Activated CD8-positive, alpha-beta memory T cell treated with anti-CD3 and anti-CD28 coated beads, Interleukin-2, amount 10 ng/mL, durations not matched to agents 7 days and 5 days (primary cell): ENCODE measurements at regions not wholly inside any gene's neighbourhood (a gene's known extent, or its start where the extent isn't known, plus 50 kb on each side); places are given as distances from the start of the nearest gene placed in this dataset.

Source experiments
- ATAC-seq: fragments of 150-1000 bp; cut with Tn5 transposase; one replicate; pipeline ENCODE4 v1.10.0; 2021; ENCODE audit warnings: moderate library complexity
- CTCF ChIA-PET: fragments of 350-600 bp; sonication (Branson Sonifier 250); formaldehyde crosslinking; loops from one replicate; lab custom pipeline; 2021; ENCODE audit warnings: antibody characterized with exemption; lab: Charles Lee
- DNase-seq: peaks from one replicate; pipeline ENCODE4 v3.0.0-alpha.2; 2020
- H3K27ac Mint-ChIP-seq: one replicate; pipeline ENCODE4 v1.8.0; 2021; ENCODE audit warnings: mild to moderate bottlenecking, mixed read lengths
- H3K27me3 Mint-ChIP-seq: one replicate; pipeline ENCODE4 v1.8.0; 2021; ENCODE audit warnings: mixed read lengths
- H3K36me3 Mint-ChIP-seq: one replicate; pipeline ENCODE4 v1.8.0; 2021; ENCODE audit warnings: mild to moderate bottlenecking, mixed read lengths
- H3K4me1 Mint-ChIP-seq: one replicate; pipeline ENCODE4 v1.8.0; 2021; ENCODE audit warnings: mixed read lengths
- H3K4me3 Mint-ChIP-seq: one replicate; pipeline ENCODE4 v1.8.0; 2021; ENCODE audit warnings: mild to moderate bottlenecking, moderate library complexity, mixed read lengths
- H3K9me3 Mint-ChIP-seq: one replicate; pipeline ENCODE4 v1.8.0; 2022; ENCODE audit warnings: low read depth, mixed read lengths

DNA sequence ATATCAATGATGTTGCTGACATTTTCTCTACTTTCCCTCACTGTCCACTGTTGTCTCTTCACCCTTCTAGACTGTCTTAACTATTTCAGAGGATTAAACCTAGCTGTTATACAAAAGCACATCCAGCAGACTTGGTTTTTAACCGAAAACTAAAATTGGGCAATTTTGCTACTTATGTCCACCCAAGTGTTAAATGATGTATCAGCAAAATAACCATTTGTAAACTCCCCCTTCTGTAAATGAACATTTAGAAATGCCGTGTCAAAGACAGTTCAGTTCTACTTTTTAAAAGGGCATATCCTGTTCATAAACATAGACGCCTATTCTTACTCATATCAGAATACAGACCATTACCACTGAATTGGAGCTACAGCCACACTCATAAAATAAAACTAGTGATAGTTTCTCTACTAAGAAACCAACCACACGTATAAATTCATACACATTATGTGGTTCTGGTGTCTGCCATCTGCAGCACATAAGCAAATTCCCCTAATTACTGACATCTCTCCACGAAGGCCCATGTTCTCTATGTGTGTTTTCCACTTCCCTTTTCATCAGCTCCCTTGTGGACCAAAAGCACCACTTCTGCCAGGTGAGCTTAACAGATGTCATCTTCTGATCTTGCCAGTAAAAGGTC, 1091.8 kb downstream of the PCDH9 start:
- CTCF ChIA-PET = no interaction called here
- Mint-ChIP-seq H3K9me3 (peaks cover 4% of the 10 kb centered on the region), H3K27ac (no peak overlapping the region), H3K27me3 (no peaks in the 10 kb centered on the region), H3K4me3 (no peak overlapping the region), H3K36me3 (no peaks in the 10 kb centered on the region), H3K4me1 (no peaks in the 10 kb centered on the region)
- ATAC-seq = no peak
- DNase-seq = no peak

DNA sequence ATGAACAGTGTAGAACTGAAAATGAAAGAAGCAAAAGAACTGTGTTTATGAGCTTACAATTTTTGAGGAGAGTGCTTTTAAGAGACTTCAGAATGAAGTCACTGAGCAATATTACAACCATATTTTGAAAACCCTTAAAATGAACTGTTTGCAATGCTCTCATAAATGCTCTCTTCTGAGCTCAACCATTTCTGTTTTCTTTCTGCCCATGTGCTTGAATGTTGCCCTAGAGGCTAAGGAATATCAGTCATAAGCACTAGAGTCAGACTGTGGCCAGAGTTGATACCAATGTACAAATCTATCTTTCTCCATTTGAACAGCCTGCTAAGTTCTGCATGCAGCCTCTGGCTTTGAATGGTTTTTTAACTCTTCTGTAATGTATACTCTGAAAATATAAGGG, 1092.8 kb downstream of the PCDH9 start:
- Mint-ChIP-seq H3K27me3 (no peaks in the 10 kb centered on the region), H3K9me3 (peaks cover 2% of the 10 kb centered on the region), H3K4me3 (no peak overlapping the region), H3K4me1 (no peaks in the 10 kb centered on the region), H3K36me3 (no peaks in the 10 kb centered on the region), H3K27ac (no peak overlapping the region)
- ATAC-seq = no peak
- no peak for DNase-seq
- CTCF ChIA-PET = no interaction called here

DNA sequence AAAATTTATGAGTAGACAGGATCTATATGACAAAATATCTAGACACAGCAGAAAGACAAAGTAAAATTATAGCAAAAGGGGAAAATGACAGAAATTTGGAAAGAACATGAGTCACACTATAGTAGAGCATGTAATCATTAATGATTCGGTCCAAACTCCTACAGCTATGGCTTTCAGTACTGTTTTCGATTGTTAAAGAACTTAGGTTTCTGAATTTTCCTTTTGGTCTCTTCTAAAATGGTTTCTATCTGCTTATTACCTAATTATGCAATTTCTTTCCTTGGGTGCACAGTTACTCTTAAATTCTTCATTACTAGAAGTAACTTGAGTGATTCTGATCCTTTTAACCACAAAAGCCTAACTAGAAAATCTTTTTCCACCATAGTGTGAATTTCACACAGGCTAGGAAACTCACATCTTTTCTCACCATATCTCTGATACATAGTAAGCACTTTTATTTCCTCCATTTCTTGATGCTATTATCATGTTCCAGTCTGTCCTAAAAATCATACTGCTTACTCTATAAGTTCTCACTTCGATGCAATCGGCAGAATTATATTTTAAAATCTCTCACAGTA, 1101.4 kb downstream of the PCDH9 start:
- no peak for ATAC-seq

GRCh38 chr13:66128201-66128600, 1101.9 kb downstream of the PCDH9 start:
- ATAC-seq (no peak), DNase-seq (no peak)
- CTCF ChIA-PET = no interaction called here
- H3K4me1 Mint-ChIP-seq = no peaks in the 10 kb centered on the region
- peaks cover 4% of the 10 kb centered on the region for H3K9me3 Mint-ChIP-seq
- H3K27me3 Mint-ChIP-seq = no peaks in the 10 kb centered on the region
- H3K36me3 Mint-ChIP-seq = no peaks in the 10 kb centered on the region
- H3K27ac Mint-ChIP-seq = no peak overlapping the region
- no peak overlapping the region for H3K4me3 Mint-ChIP-seq

More for the DNA sequence above, 1101.4 kb downstream of the PCDH9 start:
- Mint-ChIP-seq H3K36me3 (no peaks in the 10 kb centered on the region), H3K9me3 (peaks cover 4% of the 10 kb centered on the region), H3K27ac (no peak overlapping the region), H3K27me3 (no peaks in the 10 kb centered on the region), H3K4me3 (no peak overlapping the region), H3K4me1 (no peaks in the 10 kb centered on the region)
- CTCF ChIA-PET = no interaction called here
- no peak for DNase-seq

DNA sequence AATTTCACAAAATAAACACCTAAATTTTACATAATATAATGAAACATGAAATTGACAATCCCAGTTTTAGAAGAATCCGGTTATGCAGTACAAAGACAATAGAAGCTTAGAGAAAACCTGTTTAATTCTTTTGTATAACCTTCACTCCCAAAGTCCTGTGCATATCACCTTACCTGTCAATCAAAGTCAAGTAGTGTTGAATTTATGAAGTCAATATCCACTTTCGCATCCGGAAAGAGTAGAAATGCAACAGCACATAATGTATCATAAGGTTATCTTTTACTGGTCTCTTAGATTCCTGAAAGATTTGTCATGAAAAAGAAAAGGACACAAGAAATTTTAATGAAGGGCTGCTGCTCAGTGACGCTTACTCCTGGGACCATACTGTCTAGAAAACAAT, 1112.6 kb downstream of the PCDH9 start:
- Mint-ChIP-seq H3K4me1 (no peaks in the 10 kb centered on the region), H3K36me3 (no peaks in the 10 kb centered on the region), H3K9me3 (peaks cover 2% of the 10 kb centered on the region), H3K27ac (no peak overlapping the region), H3K4me3 (no peak overlapping the region), H3K27me3 (no peaks in the 10 kb centered on the region)
- DNase-seq (no peak), ATAC-seq (no peak)
- CTCF ChIA-PET = no interaction called here

DNA sequence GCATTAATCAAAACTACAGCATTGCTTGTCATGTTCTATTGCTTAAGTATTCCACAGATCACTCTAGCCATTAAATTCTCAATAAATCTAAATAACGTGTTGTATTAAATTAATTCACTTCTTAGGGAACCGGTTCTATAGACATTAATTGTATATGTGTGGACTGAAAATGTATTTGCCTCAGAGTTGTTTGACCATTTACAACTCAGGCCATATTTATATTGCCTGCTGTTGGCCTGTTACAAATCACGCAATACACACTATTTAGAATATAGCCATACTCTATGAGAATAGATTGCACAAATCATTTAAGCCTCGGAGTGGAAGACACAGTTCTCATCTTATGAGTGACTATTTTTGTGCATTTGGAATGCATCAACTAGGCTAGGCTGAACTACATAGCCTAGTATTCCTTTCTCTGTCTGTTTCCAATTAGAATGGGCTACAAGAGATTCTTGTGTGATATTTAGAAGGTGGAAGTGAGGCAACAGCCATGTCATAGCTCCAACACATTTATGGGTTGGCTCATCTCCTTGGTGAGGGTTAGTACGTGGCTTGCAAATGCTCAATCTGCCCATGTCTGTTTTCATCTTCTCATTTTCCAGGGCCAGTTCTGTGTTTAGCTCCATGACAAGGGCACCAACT, 1116.1 kb downstream of the PCDH9 start:
- ATAC-seq = no peak
- H3K27ac Mint-ChIP-seq = no peak overlapping the region
- H3K36me3 Mint-ChIP-seq = no peaks in the 10 kb centered on the region
- DNase-seq = no peak
- no peak overlapping the region for H3K4me3 Mint-ChIP-seq
- no peaks in the 10 kb centered on the region for H3K4me1 Mint-ChIP-seq
- H3K27me3 Mint-ChIP-seq = no peaks in the 10 kb centered on the region
- H3K9me3 Mint-ChIP-seq = no peaks in the 10 kb centered on the region
- CTCF ChIA-PET = no interaction called here

DNA sequence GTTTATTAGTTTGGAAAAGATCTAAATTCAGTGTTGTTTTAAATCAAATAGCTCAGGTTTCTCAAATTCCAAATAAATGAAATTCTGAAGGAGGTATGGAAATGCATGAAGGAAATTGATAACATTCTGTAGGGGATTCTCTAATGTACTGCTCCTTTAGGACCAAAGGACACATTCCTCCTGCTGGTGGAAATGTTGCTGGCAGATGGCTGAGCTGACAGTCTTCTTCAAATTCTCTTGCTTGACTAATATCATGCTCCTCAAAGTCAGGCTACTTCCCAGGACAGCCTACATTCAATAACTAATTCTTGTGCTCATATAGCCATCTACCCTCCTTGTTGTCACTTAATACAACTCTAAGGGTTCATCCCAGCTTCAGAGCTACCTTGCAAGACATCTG, 1118.5 kb downstream of the PCDH9 start:
- H3K4me1 Mint-ChIP-seq = no peaks in the 10 kb centered on the region
- H3K27me3 Mint-ChIP-seq = no peaks in the 10 kb centered on the region
- no peak overlapping the region for H3K4me3 Mint-ChIP-seq
- H3K36me3 Mint-ChIP-seq = no peaks in the 10 kb centered on the region
- H3K9me3 Mint-ChIP-seq = peaks cover 4% of the 10 kb centered on the region
- CTCF ChIA-PET = no interaction called here
- H3K27ac Mint-ChIP-seq = no peak overlapping the region
- no peak for ATAC-seq
- no peak for DNase-seq

DNA sequence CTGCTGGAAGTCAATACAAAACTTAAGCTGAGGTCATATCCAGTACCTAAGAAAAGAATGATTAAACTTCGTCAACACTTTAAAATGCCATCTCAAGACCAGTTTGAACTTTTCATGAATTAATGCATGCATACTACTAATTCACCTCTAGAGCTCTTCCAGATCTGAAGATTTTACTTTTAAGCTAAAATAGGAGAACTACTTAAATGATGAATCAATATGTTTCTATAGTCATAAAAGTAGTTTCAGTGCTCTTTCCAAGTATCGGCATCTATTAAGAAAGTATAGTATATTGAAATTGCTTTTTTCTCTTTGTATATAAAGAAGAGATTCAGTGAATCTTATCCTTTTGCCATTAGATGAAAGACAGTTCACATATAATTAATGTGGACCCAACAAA, 1123.9 kb downstream of the PCDH9 start:
- no peaks in the 10 kb centered on the region for H3K27me3 Mint-ChIP-seq
- DNase-seq = no peak

DNA sequence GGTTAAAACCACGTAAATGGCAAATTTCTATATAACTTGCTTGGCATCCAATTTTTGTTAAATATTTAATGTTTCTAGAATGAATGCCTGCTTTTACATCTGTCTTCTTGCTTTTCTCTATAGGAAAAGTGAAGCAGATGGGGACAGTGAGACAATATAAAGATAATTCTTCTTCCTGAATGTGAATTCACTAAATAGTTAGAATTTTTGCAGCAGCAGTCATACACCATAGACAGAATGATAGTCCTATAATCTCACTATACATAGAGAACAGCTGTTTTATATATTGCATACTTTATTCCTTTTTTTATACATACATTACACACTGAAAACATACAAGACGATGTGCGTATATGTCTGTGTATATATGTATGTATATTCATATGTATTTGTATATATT, 1127.3 kb downstream of the PCDH9 start:
- H3K36me3 Mint-ChIP-seq = no peaks in the 10 kb centered on the region
- CTCF ChIA-PET = no interaction called here
- ATAC-seq (no peak), DNase-seq (no peak)
- H3K27me3 Mint-ChIP-seq = no peaks in the 10 kb centered on the region
- H3K27ac Mint-ChIP-seq = no peak overlapping the region
- H3K4me1 Mint-ChIP-seq = no peaks in the 10 kb centered on the region
- H3K4me3 Mint-ChIP-seq = no peak overlapping the region
- peaks cover 4% of the 10 kb centered on the region for H3K9me3 Mint-ChIP-seq

More for the DNA sequence above, 1123.9 kb downstream of the PCDH9 start:
- Mint-ChIP-seq H3K4me3 (no peak overlapping the region), H3K36me3 (no peaks in the 10 kb centered on the region), H3K27ac (no peak overlapping the region), H3K4me1 (no peaks in the 10 kb centered on the region), H3K9me3 (peaks cover 4% of the 10 kb centered on the region)
- CTCF ChIA-PET = no interaction called here
- no peak for ATAC-seq

- no peaks in the 10 kb centered on the region for H3K4me1 Mint-ChIP-seq
- H3K27ac Mint-ChIP-seq = no peak overlapping the region
- no peak for ATAC-seq
- CTCF ChIA-PET = no interaction called here
- H3K9me3 Mint-ChIP-seq = no peaks in the 10 kb centered on the region
- H3K36me3 Mint-ChIP-seq = no peaks in the 10 kb centered on the region
- H3K4me3 Mint-ChIP-seq = no peak overlapping the region
- no peaks in the 10 kb centered on the region for H3K27me3 Mint-ChIP-seq
- no peak for DNase-seq
Observed at GRCh38 chr13:66099825-66100224, 1130.3 kb downstream of the PCDH9 start.

DNA sequence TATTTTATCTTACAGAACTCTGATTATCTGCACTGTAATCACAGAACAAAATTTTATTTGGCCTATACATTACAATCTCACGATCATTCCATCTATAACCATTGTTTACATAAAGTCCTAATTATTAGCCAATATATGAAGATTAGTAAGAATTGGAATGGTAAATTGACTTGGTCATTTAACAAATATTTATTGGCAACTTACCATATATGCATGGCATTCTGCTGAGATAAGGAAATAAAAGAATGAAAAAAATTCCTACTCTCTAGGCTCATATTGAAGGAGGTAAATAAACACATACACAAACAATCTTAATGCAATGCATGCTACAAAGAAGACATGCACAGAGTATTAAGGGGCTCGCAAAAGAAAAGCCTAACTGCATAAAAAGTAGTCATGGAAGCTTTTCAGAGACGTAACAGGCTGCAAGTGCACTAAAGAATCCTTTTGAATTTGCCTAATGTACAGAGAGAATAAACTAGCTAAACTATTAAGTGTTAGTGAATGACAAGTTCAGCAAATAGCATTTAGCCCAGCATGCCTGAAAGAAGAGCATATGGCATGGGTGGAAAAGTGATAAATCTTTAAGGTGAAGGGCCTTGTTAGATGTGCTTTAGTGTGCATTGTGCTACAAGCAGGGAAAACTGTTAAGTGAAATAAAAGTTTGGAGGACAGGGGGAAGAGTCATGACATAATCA, 1131.1 kb downstream of the PCDH9 start:
- H3K36me3 Mint-ChIP-seq = no peaks in the 10 kb centered on the region
- no peak overlapping the region for H3K4me3 Mint-ChIP-seq
- H3K4me1 Mint-ChIP-seq = no peaks in the 10 kb centered on the region
- no peak for ATAC-seq
- no peak for DNase-seq
- CTCF ChIA-PET = no interaction called here
- H3K27ac Mint-ChIP-seq = no peak overlapping the region
- no peaks in the 10 kb centered on the region for H3K27me3 Mint-ChIP-seq
- no peaks in the 10 kb centered on the region for H3K9me3 Mint-ChIP-seq

DNA sequence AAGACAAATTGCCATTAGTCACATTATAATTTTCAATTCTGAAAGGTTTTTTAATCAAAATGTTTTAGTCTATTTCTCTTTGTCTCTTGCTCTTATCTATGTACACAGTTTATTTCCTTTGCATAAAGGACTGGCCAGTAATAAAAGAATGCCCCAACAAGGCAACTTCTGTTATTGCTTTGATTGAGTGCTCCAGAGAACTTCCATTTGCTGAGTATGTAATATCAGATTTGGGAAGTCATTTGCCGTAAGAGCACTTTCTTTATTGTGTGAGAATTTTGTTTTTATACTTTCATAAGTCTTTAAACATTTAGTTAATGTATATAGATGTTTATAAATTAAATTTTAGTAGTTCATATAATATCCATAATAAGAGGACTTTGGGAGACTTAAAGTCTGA, 1140.4 kb downstream of the PCDH9 start:
- DNase-seq = no peak
- Mint-ChIP-seq H3K27ac (no peak overlapping the region), H3K36me3 (no peaks in the 10 kb centered on the region), H3K4me3 (no peak overlapping the region), H3K9me3 (peaks cover 3% of the 10 kb centered on the region), H3K4me1 (no peaks in the 10 kb centered on the region), H3K27me3 (no peaks in the 10 kb centered on the region)
- CTCF ChIA-PET = no interaction called here
- ATAC-seq = no peak

- H3K9me3 Mint-ChIP-seq = peaks cover 3% of the 10 kb centered on the region
- ATAC-seq = no peak
Observed at GRCh38 chr13:66087269-66087710, 1142.8 kb downstream of the PCDH9 start.

More at GRCh38 chr13:66087269-66087710, 1142.8 kb downstream of the PCDH9 start:
- no peak for DNase-seq
- CTCF ChIA-PET = no interaction called here
- no peak overlapping the region for H3K27ac Mint-ChIP-seq
- no peaks in the 10 kb centered on the region for H3K36me3 Mint-ChIP-seq
- H3K27me3 Mint-ChIP-seq = no peaks in the 10 kb centered on the region
- no peak overlapping the region for H3K4me3 Mint-ChIP-seq
- H3K4me1 Mint-ChIP-seq = no peaks in the 10 kb centered on the region
